Esophagus muscularis mucosa (tissue), 3 donors: ENCODE measurements at regions not wholly inside any gene's neighbourhood (a gene's known extent, or its start where the extent isn't known, plus 50 kb on each side); places are given as distances from the start of the nearest gene placed in this dataset.

Experiments used
- CTCF ChIP-seq, 3 experiments: fragments of 200-600 bp in 2 of 3; fragments of 450-650 bp in 1 of 3; sonication (generic) in 2 of 3; IDR thresholded peaks; one replicate each; pipeline ENCODE4 v1.5.1; 2017 to 2019; ENCODE audit warnings: antibody characterized with exemption in 3 of 3, mild to moderate bottlenecking in 2 of 3, moderate library complexity in 1 of 3
- POLR2A ChIP-seq: fragments of 450-650 bp; IDR thresholded peaks from one replicate; pipeline ENCODE4 v1.6.1; 2017; ENCODE audit warnings: antibody characterized with exemption, moderate library complexity, mild to moderate bottlenecking, low read depth

- TF ChIP-seq CTCF (IDR thresholded peaks at IDR 0.05) (no peak), POLR2A (no peak)
Measured at GRCh38 chr14:38527502-38527878, 271.6 kb upstream of the CLEC14A start.
